ENCODE measurements at regions not wholly inside any gene's neighbourhood (a gene's known extent, or its start where the extent isn't known, plus 50 kb on each side); places are given as distances from the start of the nearest gene placed in this dataset.

GRCh38 chr15:53129121-53129904 lies 339.2 kb upstream of the ONECUT1 start:
- TF ChIP-seq CTCF (conservative IDR thresholded peaks at IDR 0.05), result no peak
- no peak for TF ChIP-seq ZFX (IDR thresholded peaks at IDR 0.05)

All from C4-2B (cell line).